ENCODE measurements at regions not wholly inside any gene's neighbourhood (a gene's known extent, or its start where the extent isn't known, plus 50 kb on each side); places are given as distances from the start of the nearest gene placed in this dataset.

GRCh38 chr2:217652761-217653639 is 349.8 kb downstream of the TNS1 start:
- peak overlapping the region; percentile 54; the same call in 1 of the 2 replicates for H2AFZ ChIP-seq
- H3K27me3 ChIP-seq (ENCODE audit: insufficient read depth, low read depth): no peaks in the 10 kb centered on the region
- no peaks in the 10 kb centered on the region for H3K9me3 ChIP-seq (ENCODE audit: insufficient read depth, low read depth)
- ChIA-PET CTCF (interaction anchor here (0.7 to 2.2 kb wide), 2 partner anchors 57 to 263 kb away, joined by 3 to 9 read pairs; no protein-coding TSS in a partner anchor), POLR2A (ENCODE audit: unreplicated experiment) (interaction anchor here (0.6 to 0.7 kb wide), 3 partner anchors 57 to 961 kb away, joined by 3 to 6 read pairs (median 3); no protein-coding TSS in a partner anchor)
- peaks cover 15% of the 10 kb centered on the region for H3K4me1 ChIP-seq (replicated peaks; ENCODE audit: insufficient read depth)
- TF ChIP-seq CTCF (conservative IDR thresholded peaks at IDR 0.05) (no peak), EZH2 (IDR thresholded peaks at IDR 0.05; ENCODE audit: low read depth) (no peak)
- H3K36me3 ChIP-seq (ENCODE audit: low read depth): no peaks in the 10 kb centered on the region
- peaks cover 4% of the 10 kb centered on the region; the same call in 1 of the 2 replicates for H3F3A ChIP-seq (ENCODE audit: insufficient read depth, low read depth)
- no peaks in the 10 kb centered on the region for H4K20me1 ChIP-seq (ENCODE audit: insufficient read depth)
- DNase-seq: peak; percentile 62 to 96
- H3K79me2 ChIP-seq (ENCODE audit: low read depth): no peaks in the 10 kb centered on the region
- no peaks in the 10 kb centered on the region for H3K9me2 ChIP-seq (ENCODE audit: insufficient read depth)
- H3K27ac ChIP-seq: peak overlapping the region; percentile 58
- BruUV-seq (replicated peaks): no TSS peak
- intact Hi-C loops (cut with micrococcal nuclease; ENCODE audit: unreplicated experiment): loop anchor here (1.0 to 5.0 kb wide), 3 partner anchors 57 to 141 kb away; no protein-coding TSS in a partner anchor
- H3K4me3 ChIP-seq: no peak overlapping the region
- H3K4me2 ChIP-seq: 0 out of 2 replicates have a peak overlapping the region, but pooled peaks have one; percentile 26

- DNase-seq: peak in 1 of 2 experiments; percentile 12
- no TSS peak for BruUV-seq (replicated peaks)
- Histone ChIP-seq H3K4me1 (replicated peaks; ENCODE audit: insufficient read depth) (peaks cover 15% of the 10 kb centered on the region), H3K79me2 (ENCODE audit: low read depth) (no peaks in the 10 kb centered on the region), H3F3A (ENCODE audit: insufficient read depth, low read depth) (peaks cover 4% of the 10 kb centered on the region; the same call in 1 of the 2 replicates), H3K4me2 (no peak overlapping the region), H3K27me3 (ENCODE audit: insufficient read depth, low read depth) (no peaks in the 10 kb centered on the region), H3K9me2 (ENCODE audit: insufficient read depth) (no peaks in the 10 kb centered on the region), H3K4me3 (no peak overlapping the region), H3K9me3 (ENCODE audit: insufficient read depth, low read depth) (no peaks in the 10 kb centered on the region), H3K27ac (no peak overlapping the region), H2AFZ (no peak overlapping the region), H3K36me3 (ENCODE audit: low read depth) (no peaks in the 10 kb centered on the region), H4K20me1 (ENCODE audit: insufficient read depth) (no peaks in the 10 kb centered on the region)
- TF ChIP-seq CTCF (conservative IDR thresholded peaks at IDR 0.05) (peak; percentile 66), EZH2 (IDR thresholded peaks at IDR 0.05; ENCODE audit: low read depth) (no peak)
- CTCF ChIA-PET: interaction anchor here (0.6 to 1.5 kb wide), 8 partner anchors 9 to 447 kb away, joined by 3 to 11 read pairs (median 4); no protein-coding TSS in a partner anchor
- POLR2A ChIA-PET (ENCODE audit: unreplicated experiment): interaction anchor here (0.7 kb wide), 1 partner anchor 14 kb away, joined by 3 read pairs; no protein-coding TSS in a partner anchor
- intact Hi-C loops (cut with micrococcal nuclease; ENCODE audit: unreplicated experiment): loop anchor here (5.0 kb wide), 2 partner anchors 99 to 139 kb away; no protein-coding TSS in a partner anchor
These were observed 352.0 kb downstream of the TNS1 start for GRCh38 chr2:217650716-217651360.

GRCh38 chr2:217650229-217650628 is 352.6 kb downstream of the TNS1 start:
- no peaks in the 10 kb centered on the region for H3K9me3 ChIP-seq (ENCODE audit: insufficient read depth, low read depth)
- no peak for DNase-seq
- ChIA-PET CTCF (interaction anchor here (0.6 to 1.5 kb wide), 6 partner anchors 9 to 297 kb away, joined by 3 to 11 read pairs (median 5); no protein-coding TSS in a partner anchor), POLR2A (ENCODE audit: unreplicated experiment) (no interaction called here)
- H4K20me1 ChIP-seq (ENCODE audit: insufficient read depth): no peaks in the 10 kb centered on the region
- no peak overlapping the region for H3K4me2 ChIP-seq
- intact Hi-C loops (cut with micrococcal nuclease; ENCODE audit: unreplicated experiment): loop anchor here (5.0 kb wide), 2 partner anchors 98 to 138 kb away; no protein-coding TSS in a partner anchor
- no peak overlapping the region for H2AFZ ChIP-seq
- peaks cover 4% of the 10 kb centered on the region; the same call in 1 of the 2 replicates for H3F3A ChIP-seq (ENCODE audit: insufficient read depth, low read depth)
- no peak for TF ChIP-seq CTCF (conservative IDR thresholded peaks at IDR 0.05)
- TF ChIP-seq EZH2 (IDR thresholded peaks at IDR 0.05; ENCODE audit: low read depth): no peak
- H3K36me3 ChIP-seq (ENCODE audit: low read depth): no peaks in the 10 kb centered on the region
- BruUV-seq (replicated peaks): no TSS peak
- H3K4me3 ChIP-seq: no peak overlapping the region
- H3K27ac ChIP-seq: no peak overlapping the region
- H3K4me1 ChIP-seq (replicated peaks; ENCODE audit: insufficient read depth): peaks cover 15% of the 10 kb centered on the region
- H3K79me2 ChIP-seq (ENCODE audit: low read depth): no peaks in the 10 kb centered on the region
- no peaks in the 10 kb centered on the region for H3K27me3 ChIP-seq (ENCODE audit: insufficient read depth, low read depth)
- H3K9me2 ChIP-seq (ENCODE audit: insufficient read depth): no peaks in the 10 kb centered on the region

All from PC-9 (cell line).